ENCODE measurements at regions not wholly inside any gene's neighbourhood (a gene's known extent, or its start where the extent isn't known, plus 50 kb on each side); places are given as distances from the start of the nearest gene placed in this dataset.

- TF ChIP-seq CTCF (IDR thresholded peaks at IDR 0.05) = no peak
- no peak for TF ChIP-seq POLR2A (IDR thresholded peaks at IDR 0.05)
- no peak for TF ChIP-seq POLR2AphosphoS5 (IDR thresholded peaks at IDR 0.05)
- TF ChIP-seq EP300 (IDR thresholded peaks at IDR 0.05) = no peak
Measured at GRCh38 chr11:15817001-15817400, 539.3 kb downstream of the SOX6 start.
